OCI-LY3 (cell line): ENCODE measurements at regions not wholly inside any gene's neighbourhood (a gene's known extent, or its start where the extent isn't known, plus 50 kb on each side); places are given as distances from the start of the nearest gene placed in this dataset.

ENCODE experiments used
- H2AFZ ChIP-seq: fragments of 200-600, 300-600 bp; shearing (Covaris generic); 2 replicates; pipeline ENCODE4 v1.6.0; 2014; ENCODE audit warnings: antibody characterized with exemption, low read depth, low read length
- H3K27ac ChIP-seq: fragments of 200-600, 300-600 bp; sonication (generic); 2 replicates; pipeline ENCODE4 v1.5.1; 2014; ENCODE audit warnings: mild to moderate bottlenecking, low read length, moderate library complexity, mixed read lengths
- H3K27me3 ChIP-seq: fragments of 200-600, 300-600 bp; sonication (generic); 2 replicates; pipeline ENCODE4 v1.6.1; 2014; ENCODE audit warnings: low read depth, low read length, mixed read lengths
- H3K36me3 ChIP-seq: fragments of 200-600, 300-600 bp; sonication (generic); replicated peaks from 2 replicates; pipeline ENCODE3; 2014; ENCODE audit warnings: low read depth, low read length, mixed read lengths
- H3K4me1 ChIP-seq: fragments of 300-600, 200-600 bp; sonication (generic); 2 replicates; pipeline ENCODE4 v1.6.1; 2014; ENCODE audit warnings: low read length, mixed read lengths
- H3K4me2 ChIP-seq: fragments of 200-600, 300-600 bp; sonication (generic); 2 replicates; pipeline ENCODE4 v1.6.1; 2014; ENCODE audit warnings: low read length, mixed read lengths
- H3K4me3 ChIP-seq: fragments of 300-600, 200-600 bp; sonication (generic); 2 replicates; pipeline ENCODE4 v1.5.1; 2014; ENCODE audit warnings: antibody characterized with exemption, mild to moderate bottlenecking, low read length, moderate library complexity
- H3K79me2 ChIP-seq: fragments of 300-600, 200-600 bp; shearing (Covaris generic); 2 replicates; pipeline ENCODE4 v1.6.1; 2014; ENCODE audit warnings: mild to moderate bottlenecking, low read length, mixed read lengths
- H3K9ac ChIP-seq: fragments of 300-600, 200-600 bp; shearing (Covaris generic); 2 replicates; pipeline ENCODE4 v1.6.0; 2014; ENCODE audit warnings: mild to moderate bottlenecking, low read length, moderate library complexity
- H3K9me3 ChIP-seq: fragments of 200-600, 300-600 bp; shearing (Covaris generic); 2 replicates; pipeline ENCODE4 v1.6.1; 2014; ENCODE audit warnings: low read length, mixed read lengths; ENCODE audit not compliant: insufficient read depth
- H4K20me1 ChIP-seq: fragments of 200-600, 300-600 bp; sonication (generic); 2 replicates; pipeline ENCODE4 v1.6.1; 2016; ENCODE audit warnings: low read length, mixed read lengths; ENCODE audit not compliant: insufficient read depth
- EZH2phosphoT487 ChIP-seq: fragments of 200-600 bp; shearing (Covaris generic); IDR thresholded peaks from 2 replicates; pipeline ENCODE4 v1.6.1; 2018; ENCODE audit warnings: antibody characterized with exemption, mixed run types, low read depth
- TF ChIP-seq, protein P1 (sequence below): fragments of 200-600, 300-600 bp; sonication (generic); IDR thresholded peaks from 2 replicates; pipeline ENCODE4 v1.5.1; 2014; ENCODE audit warnings: antibody characterized with exemption, low read length, low read depth

DNA sequence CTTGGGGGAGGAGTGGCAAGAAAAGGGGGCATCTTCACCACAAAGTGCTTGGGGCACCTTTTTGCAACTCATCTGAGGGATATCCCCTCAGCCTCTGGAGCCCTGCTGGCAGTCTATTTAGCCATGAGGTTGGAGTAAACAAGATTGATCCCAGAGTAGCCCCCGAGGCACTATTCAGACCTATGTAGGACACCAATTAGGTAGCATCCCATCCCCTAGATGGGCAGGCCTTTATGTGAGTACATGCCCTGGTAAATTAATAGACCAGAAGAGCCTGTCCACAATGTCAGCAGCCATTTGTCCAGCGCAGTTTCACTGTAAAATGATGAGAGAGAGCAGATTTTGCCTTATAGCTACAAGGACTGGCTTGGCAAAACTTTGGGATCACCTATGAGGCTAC lies 221.4 kb downstream of the DRD1 start:
- Histone ChIP-seq H4K20me1 (no peaks in the 10 kb centered on the region), H3K79me2 (no peaks in the 10 kb centered on the region), H3K36me3 (no peaks in the 10 kb centered on the region), H3K9ac (no peak overlapping the region), H3K9me3 (no peaks in the 10 kb centered on the region), H2AFZ (no peak overlapping the region), H3K4me1 (no peaks in the 10 kb centered on the region), H3K4me3 (no peak overlapping the region), H3K27me3 (no peaks in the 10 kb centered on the region), H3K27ac (no peak overlapping the region), H3K4me2 (no peak overlapping the region)
- TF ChIP-seq, protein P1, sequence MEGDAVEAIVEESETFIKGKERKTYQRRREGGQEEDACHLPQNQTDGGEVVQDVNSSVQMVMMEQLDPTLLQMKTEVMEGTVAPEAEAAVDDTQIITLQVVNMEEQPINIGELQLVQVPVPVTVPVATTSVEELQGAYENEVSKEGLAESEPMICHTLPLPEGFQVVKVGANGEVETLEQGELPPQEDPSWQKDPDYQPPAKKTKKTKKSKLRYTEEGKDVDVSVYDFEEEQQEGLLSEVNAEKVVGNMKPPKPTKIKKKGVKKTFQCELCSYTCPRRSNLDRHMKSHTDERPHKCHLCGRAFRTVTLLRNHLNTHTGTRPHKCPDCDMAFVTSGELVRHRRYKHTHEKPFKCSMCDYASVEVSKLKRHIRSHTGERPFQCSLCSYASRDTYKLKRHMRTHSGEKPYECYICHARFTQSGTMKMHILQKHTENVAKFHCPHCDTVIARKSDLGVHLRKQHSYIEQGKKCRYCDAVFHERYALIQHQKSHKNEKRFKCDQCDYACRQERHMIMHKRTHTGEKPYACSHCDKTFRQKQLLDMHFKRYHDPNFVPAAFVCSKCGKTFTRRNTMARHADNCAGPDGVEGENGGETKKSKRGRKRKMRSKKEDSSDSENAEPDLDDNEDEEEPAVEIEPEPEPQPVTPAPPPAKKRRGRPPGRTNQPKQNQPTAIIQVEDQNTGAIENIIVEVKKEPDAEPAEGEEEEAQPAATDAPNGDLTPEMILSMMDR, result no peak
- no peak for TF ChIP-seq EZH2phosphoT487

DNA sequence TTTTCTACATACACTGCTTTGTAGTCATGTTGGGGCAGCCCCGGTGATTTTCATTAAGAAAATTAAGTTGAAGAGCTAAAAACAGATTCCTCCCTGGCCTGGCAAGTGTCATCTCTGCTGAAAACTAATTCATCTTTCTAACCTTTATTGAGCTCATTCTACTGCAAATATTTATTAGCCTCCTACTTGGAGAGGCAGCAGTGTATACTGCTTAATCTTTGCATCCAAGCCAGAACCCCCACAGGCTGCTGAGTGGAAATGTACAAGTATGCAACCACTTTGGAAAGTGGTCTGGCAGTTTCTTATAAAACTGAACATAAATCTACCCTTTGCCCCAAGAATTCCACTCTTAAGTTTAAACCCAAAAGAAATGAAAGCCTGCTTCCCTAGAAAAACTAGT lies 223.4 kb downstream of the DRD1 start:
- no peak overlapping the region for H3K4me2 ChIP-seq
- H4K20me1 ChIP-seq, result no peaks in the 10 kb centered on the region
- no peaks in the 10 kb centered on the region for H3K27me3 ChIP-seq
- no peak overlapping the region for H3K27ac ChIP-seq
- H3K36me3 ChIP-seq, result no peaks in the 10 kb centered on the region
- no peaks in the 10 kb centered on the region for H3K9me3 ChIP-seq
- no peak overlapping the region for H3K9ac ChIP-seq
- no peaks in the 10 kb centered on the region for H3K79me2 ChIP-seq
- no peak for TF ChIP-seq EZH2phosphoT487
- TF ChIP-seq, protein P1, result no peak
- no peaks in the 10 kb centered on the region for H3K4me1 ChIP-seq
- no peak overlapping the region for H3K4me3 ChIP-seq
- H2AFZ ChIP-seq, result no peak overlapping the region

DNA sequence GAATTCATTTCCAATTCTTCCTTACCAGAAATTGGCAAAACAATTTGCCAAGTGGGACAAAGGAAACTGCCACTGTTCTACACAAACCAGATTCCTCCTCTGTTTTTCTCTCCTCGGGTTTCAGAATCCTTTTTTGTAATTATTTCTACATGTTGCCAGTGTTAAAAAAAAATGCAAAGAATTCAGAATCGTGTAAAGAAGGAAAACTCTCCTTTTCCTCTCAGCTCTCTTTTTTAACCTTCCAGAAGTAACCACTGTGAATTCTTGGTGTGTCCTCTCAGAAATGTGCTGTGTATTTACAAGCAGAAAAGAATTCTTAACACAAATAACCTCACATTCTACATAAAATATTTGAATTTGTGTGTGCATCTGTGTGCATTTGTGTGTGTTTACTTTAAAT lies 224.6 kb downstream of the DRD1 start:
- TF ChIP-seq EZH2phosphoT487, result no peak
- TF ChIP-seq, protein P1, result no peak
- Histone ChIP-seq H3K4me3 (no peak overlapping the region), H2AFZ (no peak overlapping the region), H3K36me3 (no peaks in the 10 kb centered on the region), H3K4me1 (no peaks in the 10 kb centered on the region), H3K27ac (no peak overlapping the region), H3K9me3 (no peaks in the 10 kb centered on the region), H3K79me2 (no peaks in the 10 kb centered on the region), H3K4me2 (no peak overlapping the region), H3K27me3 (no peaks in the 10 kb centered on the region), H4K20me1 (no peaks in the 10 kb centered on the region), H3K9ac (no peak overlapping the region)

DNA sequence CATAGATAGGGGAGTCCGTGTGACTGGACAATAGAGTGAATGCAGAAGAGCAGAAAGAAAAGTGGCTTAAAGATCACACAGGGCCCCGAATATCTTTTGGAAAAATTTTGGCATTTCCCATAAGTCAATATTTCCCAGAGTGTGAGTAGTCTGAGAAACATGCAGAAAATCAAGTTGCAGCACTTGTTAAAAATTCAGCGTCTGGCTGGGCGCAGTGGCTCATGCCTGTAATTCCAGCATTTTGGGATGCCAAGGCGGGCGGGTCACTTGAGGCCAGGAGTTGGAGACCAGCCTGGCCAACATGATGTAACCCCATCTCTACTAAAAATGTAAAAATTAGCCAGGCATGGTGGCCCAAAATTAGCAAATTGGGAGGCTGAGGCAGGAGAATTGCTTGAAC lies 227.0 kb downstream of the DRD1 start:
- Histone ChIP-seq H2AFZ (no peak overlapping the region), H3K4me2 (no peak overlapping the region), H3K27me3 (no peaks in the 10 kb centered on the region), H3K4me1 (no peaks in the 10 kb centered on the region), H3K9ac (no peak overlapping the region), H3K36me3 (no peaks in the 10 kb centered on the region), H4K20me1 (no peaks in the 10 kb centered on the region), H3K4me3 (no peak overlapping the region), H3K27ac (no peak overlapping the region), H3K9me3 (no peaks in the 10 kb centered on the region), H3K79me2 (no peaks in the 10 kb centered on the region)
- TF ChIP-seq EZH2phosphoT487, result no peak
- TF ChIP-seq, protein P1, result no peak
